Adipocyte (in vitro differentiated cells): ENCODE measurements at regions not wholly inside any gene's neighbourhood (a gene's known extent, or its start where the extent isn't known, plus 50 kb on each side); places are given as distances from the start of the nearest gene placed in this dataset.
A peak's percentile ranks its signal among the peaks of the same experiment; 100 is the strongest.

Experiments used
- DNase-seq: peaks from one replicate; pipeline ENCODE4 v3.0.0-alpha.2; 2015; ENCODE audit warnings: low read depth
- H3K27me3 ChIP-seq: replicated peaks from 2 replicates; pipeline ENCODE4 v1.7.0; 2013; ENCODE audit warnings: mild to moderate bottlenecking, low read length, moderate library complexity; ENCODE audit not compliant: control insufficient read depth, insufficient read depth
- H3K36me3 ChIP-seq: 2 replicates; pipeline ENCODE4 v1.7.0; 2013; ENCODE audit warnings: low read length, mild to moderate bottlenecking, moderate library complexity; ENCODE audit not compliant: control insufficient read depth, insufficient read depth, severe bottlenecking
- H3K4me1 ChIP-seq: 2 replicates; pipeline ENCODE4 v1.7.0; 2013; ENCODE audit warnings: mild to moderate bottlenecking, low read length, moderate library complexity; ENCODE audit not compliant: control insufficient read depth, insufficient read depth
- H3K4me3 ChIP-seq: 2 replicates; pipeline ENCODE4 v1.7.0; 2013; ENCODE audit warnings: mild to moderate bottlenecking, low read length, moderate library complexity
- H3K9ac ChIP-seq: 2 replicates; pipeline ENCODE4 v1.7.0; 2013; ENCODE audit warnings: mild to moderate bottlenecking, low read length, moderate library complexity
- H3K9me3 ChIP-seq: 2 replicates; pipeline ENCODE4 v1.7.0; 2013; ENCODE audit warnings: mild to moderate bottlenecking, low read length, moderate library complexity; ENCODE audit not compliant: control insufficient read depth

DNA sequence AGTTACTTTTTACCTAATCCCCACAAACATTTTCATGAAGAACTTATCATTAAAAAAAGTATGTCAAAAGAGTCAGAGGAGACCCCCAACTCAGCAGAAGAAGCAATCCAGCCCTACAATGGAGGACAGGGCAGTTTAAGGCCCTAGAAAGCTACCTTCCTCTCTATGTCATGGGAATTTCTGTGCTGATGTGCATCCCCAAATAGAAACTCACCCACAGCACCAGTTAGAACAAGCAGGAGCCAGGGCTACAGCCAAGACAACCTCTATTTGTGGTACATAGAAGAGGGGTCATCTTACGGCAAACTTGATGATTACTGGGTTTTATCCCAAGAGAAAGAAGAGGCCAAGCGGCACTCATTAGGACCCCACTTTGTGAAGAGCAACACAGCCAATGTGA, 160.9 kb upstream of the CCDC150 start:
- Histone ChIP-seq H3K4me3 (no peak overlapping the region), H3K9me3 (no peaks in the 10 kb centered on the region), H3K27me3 (no peaks in the 10 kb centered on the region), H3K9ac (no peak overlapping the region), H3K36me3 (no peaks in the 10 kb centered on the region), H3K4me1 (peaks cover 39% of the 10 kb centered on the region)
- DNase-seq: no peak

DNA sequence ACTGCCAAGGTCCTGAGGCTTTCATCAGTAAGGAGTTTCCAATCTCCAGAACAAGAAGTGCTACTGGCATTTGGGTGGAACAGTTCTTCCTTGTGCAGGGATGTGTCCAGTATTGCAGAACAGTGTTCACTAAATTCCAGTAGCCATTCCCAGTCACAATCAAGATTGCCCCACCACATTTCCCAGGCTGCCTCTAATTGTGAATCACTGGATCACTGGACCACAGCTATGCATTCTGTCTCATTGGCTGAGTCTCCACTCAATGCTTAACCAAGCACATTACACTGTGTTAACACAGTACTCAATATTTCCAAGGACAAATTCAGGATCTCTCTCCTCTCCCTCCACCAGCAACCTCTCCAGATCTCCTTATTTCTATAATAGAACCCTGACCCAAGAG, 160.2 kb upstream of the CCDC150 start:
- no peak overlapping the region for H3K9ac ChIP-seq
- H3K36me3 ChIP-seq: no peaks in the 10 kb centered on the region
- no peak overlapping the region for H3K4me3 ChIP-seq
- no peaks in the 10 kb centered on the region for H3K27me3 ChIP-seq
- DNase-seq: peak; percentile 88
- no peaks in the 10 kb centered on the region for H3K9me3 ChIP-seq
- H3K4me1 ChIP-seq: peaks cover 39% of the 10 kb centered on the region

DNA sequence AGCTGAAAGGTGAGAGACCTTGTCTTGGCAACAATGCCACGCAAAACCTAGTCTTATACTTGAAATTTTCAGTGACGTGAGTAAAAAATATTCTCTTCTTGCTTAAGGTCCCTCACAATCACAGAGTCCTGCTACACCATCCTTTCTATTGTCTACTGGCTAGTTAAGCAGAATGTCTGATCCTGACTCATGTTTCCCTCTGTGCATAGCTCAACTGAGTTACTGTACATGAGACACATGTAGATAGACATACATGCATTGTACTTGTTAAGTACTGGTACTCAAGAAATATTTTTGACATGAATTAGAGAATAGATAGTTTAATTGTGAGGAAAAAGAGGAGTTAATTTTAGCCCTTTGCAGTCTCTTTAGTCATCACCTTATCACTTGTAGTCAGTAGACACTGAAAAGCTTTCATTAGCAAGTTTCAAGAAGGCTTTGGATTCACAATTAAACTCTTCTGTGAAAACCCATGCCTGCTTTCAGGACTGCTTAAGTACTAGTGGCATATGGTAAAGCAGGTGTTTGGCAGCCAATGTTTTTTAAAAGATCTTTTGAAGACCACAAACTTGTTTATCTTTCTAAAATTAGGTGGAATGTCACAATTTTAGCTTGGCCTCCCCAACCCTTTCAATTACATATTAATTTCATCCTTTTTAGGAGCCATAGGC, 158.7 kb upstream of the CCDC150 start:
- Histone ChIP-seq H3K9me3 (no peaks in the 10 kb centered on the region), H3K4me1 (peaks cover 51% of the 10 kb centered on the region), H3K27me3 (no peaks in the 10 kb centered on the region), H3K36me3 (no peaks in the 10 kb centered on the region), H3K9ac (no peak overlapping the region), H3K4me3 (peak overlapping the region; percentile 42)
- DNase-seq: peak; percentile 62

DNA sequence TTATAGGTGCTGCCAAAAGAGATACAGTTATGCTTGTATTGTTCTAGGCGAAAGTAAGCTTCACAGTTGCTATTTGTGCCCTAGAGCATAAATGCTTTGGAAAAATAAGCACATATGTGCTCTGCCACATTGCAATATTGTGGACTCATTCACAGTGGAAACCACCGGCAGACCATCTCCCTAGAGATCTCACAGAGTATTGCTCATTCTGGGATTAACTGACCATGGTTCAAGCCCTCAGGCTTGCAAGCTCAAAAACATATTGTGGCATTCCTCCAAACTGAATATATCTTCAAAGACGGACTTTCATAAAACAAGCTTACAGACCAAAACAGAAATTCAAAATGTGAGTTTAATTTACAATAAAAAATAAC, 158.2 kb upstream of the CCDC150 start:
- Histone ChIP-seq H3K4me1 (peaks cover 57% of the 10 kb centered on the region), H3K9ac (no peak overlapping the region)
- DNase-seq: peak; percentile 98

DNA sequence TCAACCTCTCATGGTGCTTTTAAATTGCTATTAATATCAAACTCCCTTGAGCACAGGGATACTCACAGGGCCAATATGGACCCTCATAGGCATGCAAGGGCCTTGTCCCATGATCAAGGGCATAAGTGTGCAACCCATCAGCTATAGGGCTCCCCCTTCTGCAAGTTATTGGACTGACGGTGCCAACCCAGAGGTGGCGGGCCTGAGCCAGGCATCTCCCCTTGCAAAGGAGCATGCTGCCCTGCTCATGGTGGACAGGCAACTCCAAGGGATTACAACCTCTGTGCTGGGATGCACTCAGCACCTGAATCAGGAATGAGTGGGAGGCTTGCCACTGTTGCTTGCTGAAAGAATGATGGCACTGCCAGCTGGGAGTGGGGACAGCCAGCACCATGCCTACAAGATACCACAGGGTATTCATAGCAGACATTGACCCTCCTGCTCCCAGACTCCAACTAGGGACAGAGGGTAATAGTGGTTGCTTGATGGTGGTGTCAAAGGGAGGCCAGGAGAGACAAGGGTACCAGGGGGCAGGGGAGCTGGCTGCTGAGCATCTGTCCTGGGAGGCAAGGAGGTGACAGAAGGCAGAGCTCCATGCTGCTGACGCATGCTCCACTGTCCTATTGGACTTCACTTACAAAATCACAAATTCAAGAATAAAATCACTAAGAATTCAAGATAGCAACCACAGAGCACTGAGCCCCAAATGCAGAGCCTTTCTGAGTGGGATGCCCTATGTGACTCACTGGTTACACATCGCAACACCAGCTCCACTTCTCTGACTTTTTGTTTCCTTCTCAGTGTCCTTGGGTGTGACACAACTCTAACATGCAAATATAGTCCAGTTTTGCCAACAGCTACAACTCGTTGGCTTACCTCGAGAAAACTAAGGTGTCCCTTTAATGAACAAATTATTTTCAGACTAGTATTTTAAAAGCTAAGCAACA, 157.1 kb upstream of the CCDC150 start:
- Histone ChIP-seq H3K27me3 (no peaks in the 10 kb centered on the region), H3K9ac (no peak overlapping the region), H3K4me3 (no peak overlapping the region), H3K9me3 (no peaks in the 10 kb centered on the region), H3K36me3 (no peaks in the 10 kb centered on the region), H3K4me1 (peaks cover 67% of the 10 kb centered on the region)
- peak; percentile 72 for DNase-seq

More for the DNA sequence above, 158.2 kb upstream of the CCDC150 start:
- Histone ChIP-seq H3K9me3 (no peaks in the 10 kb centered on the region), H3K36me3 (no peaks in the 10 kb centered on the region), H3K27me3 (no peaks in the 10 kb centered on the region), H3K4me3 (peak overlapping the region; percentile 42)

DNA sequence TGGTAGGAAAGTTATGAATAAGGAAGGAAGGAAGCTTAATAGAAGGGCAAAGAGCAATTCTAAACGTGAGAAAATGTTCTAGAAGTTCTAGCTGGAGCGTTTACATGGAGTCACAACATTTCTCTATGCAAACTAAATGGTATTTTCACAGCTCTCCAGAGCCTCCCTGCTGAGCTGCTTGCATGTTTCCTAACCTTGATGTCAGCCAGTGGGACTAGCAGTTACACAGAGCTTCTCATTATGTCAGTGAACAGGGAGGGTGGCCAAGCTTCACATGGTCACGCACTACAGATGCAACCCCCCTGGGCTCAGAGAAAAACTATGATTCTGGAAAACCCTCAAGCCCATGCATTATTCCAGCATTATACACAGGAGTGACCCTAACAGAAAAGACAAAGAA, 153.4 kb upstream of the CCDC150 start:
- Histone ChIP-seq H3K36me3 (no peaks in the 10 kb centered on the region), H3K4me3 (no peak overlapping the region), H3K4me1 (peaks cover 54% of the 10 kb centered on the region), H3K9ac (no peak overlapping the region), H3K27me3 (no peaks in the 10 kb centered on the region), H3K9me3 (no peaks in the 10 kb centered on the region)
- no peak for DNase-seq

DNA sequence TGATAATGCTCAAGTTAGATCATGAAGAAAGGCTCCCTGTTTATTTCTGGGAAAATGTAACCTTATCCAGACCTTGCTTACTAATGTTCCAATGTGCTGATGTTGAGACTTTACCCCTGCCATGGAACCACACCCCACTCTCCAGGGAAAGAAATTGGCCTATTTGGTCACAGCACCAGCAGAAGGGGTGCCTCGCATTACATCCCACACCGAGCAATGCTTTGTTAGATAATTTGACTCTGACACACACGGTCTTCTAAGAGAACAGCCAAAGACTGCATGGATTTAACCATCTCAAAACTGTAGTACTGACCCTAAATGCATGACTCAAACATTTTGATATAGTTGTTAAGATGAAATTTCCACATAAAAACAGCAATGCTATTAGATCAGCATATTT, 152.1 kb upstream of the CCDC150 start:
- DNase-seq: peak; percentile 71
- H3K9ac ChIP-seq: no peak overlapping the region

DNA sequence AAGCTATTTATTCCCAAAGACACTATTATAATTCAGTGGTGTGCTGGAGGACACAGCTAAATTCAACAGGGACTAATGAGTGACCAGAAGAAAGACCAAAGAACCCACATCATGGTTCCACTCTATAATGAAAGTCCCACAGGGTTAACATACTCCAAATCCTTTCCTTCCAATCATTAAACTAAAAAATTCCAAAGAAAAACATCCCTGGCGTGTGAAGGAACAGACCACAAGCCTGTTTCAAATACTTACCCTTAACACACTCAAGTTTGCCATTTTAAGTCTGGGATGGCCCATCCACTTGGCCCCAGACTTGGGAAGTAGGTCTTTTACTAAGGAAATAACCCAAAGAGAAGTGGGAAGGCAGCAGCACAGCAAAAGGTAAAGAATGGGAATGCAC, 150.1 kb upstream of the CCDC150 start:
- peaks cover 36% of the 10 kb centered on the region for H3K4me1 ChIP-seq
- H3K27me3 ChIP-seq: no peaks in the 10 kb centered on the region
- peaks cover 10% of the 10 kb centered on the region for H3K9me3 ChIP-seq
- no peaks in the 10 kb centered on the region for H3K36me3 ChIP-seq
- DNase-seq: peak; percentile 29
- no peak overlapping the region for H3K4me3 ChIP-seq
- H3K9ac ChIP-seq: no peak overlapping the region

More for the DNA sequence above, 152.1 kb upstream of the CCDC150 start:
- H3K27me3 ChIP-seq: no peaks in the 10 kb centered on the region
- H3K9me3 ChIP-seq: no peaks in the 10 kb centered on the region
- H3K36me3 ChIP-seq: no peaks in the 10 kb centered on the region
- peaks cover 41% of the 10 kb centered on the region for H3K4me1 ChIP-seq
- H3K4me3 ChIP-seq: no peak overlapping the region

DNA sequence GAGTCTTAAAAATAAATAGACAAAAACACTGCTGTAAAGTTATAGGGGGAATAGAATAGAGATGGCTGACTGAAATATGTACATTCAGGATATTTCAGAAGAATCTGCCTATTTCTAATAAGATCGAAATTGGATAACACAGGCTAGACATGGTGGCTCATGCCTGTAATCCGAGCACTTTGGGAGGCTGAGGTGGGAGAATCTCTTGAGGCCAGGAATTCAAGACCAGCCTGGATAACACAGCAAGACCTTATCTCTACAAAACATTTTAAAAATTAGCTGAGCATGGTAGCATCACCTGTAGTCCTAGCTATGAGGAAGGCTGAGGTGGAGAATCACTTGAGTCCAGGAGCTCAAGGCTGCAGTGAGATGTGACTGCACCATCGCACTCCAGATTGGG, 146.6 kb upstream of the CCDC150 start:
- no peaks in the 10 kb centered on the region for H3K27me3 ChIP-seq
- peaks cover 3% of the 10 kb centered on the region for H3K4me1 ChIP-seq
- DNase-seq: no peak
- no peaks in the 10 kb centered on the region for H3K36me3 ChIP-seq
- peaks cover 14% of the 10 kb centered on the region for H3K9me3 ChIP-seq
- no peak overlapping the region for H3K9ac ChIP-seq
- H3K4me3 ChIP-seq: no peak overlapping the region

DNA sequence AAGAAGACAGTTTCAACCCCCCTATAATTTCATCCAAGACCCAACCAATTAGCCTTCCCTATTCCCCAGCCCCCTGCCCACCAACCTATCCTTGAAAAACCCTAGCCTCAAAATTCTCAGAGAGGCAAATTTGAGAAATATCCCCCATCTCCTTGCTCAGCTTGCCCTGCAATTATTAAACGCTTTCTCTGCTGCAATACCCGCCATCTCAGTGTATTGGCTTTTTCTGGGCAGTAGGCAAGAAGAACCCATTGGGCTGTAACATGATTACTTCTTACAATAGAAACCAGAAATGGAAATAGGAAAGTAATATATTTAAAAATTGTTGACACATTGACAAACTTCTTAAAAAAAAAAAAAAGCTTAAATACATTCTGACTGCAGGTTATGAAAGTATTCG, 140.6 kb upstream of the CCDC150 start:
- no peak for DNase-seq

DNA sequence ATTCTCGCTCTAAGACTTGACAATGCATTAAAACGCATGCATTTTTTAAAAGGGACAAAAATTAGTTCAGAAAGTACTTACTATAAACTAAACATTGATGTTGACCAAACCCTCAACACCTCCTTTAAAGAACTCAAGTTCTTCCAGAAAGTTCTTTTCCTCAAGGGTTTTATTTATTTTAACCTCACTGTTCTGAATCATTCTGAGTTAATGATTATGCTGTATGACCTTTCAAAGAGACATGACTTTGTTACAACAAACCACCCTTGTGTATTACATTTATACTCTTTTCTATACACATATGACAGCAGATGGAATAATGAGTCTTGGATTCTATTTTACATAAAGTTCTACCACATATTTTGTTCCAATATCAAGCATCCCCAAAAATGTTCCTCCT, 139.8 kb upstream of the CCDC150 start:
- Histone ChIP-seq H3K4me3 (no peak overlapping the region), H3K9me3 (peaks cover 13% of the 10 kb centered on the region), H3K36me3 (no peaks in the 10 kb centered on the region), H3K4me1 (peaks cover 11% of the 10 kb centered on the region), H3K9ac (no peak overlapping the region), H3K27me3 (no peaks in the 10 kb centered on the region)
- no peak for DNase-seq

More for the DNA sequence above, 140.6 kb upstream of the CCDC150 start:
- Histone ChIP-seq H3K4me1 (peaks cover 11% of the 10 kb centered on the region), H3K9ac (no peak overlapping the region), H3K27me3 (no peaks in the 10 kb centered on the region), H3K36me3 (no peaks in the 10 kb centered on the region), H3K4me3 (no peak overlapping the region), H3K9me3 (peaks cover 21% of the 10 kb centered on the region)
